HG03439 (cell line): ENCODE measurements at regions not wholly inside any gene's neighbourhood (a gene's known extent, or its start where the extent isn't known, plus 50 kb on each side); places are given as distances from the start of the nearest gene placed in this dataset.

ENCODE experiments used
- ATAC-seq: cut with Tn5 transposase; IDR thresholded peaks from one replicate; pipeline ENCODE4 v1.9.1; 2021; ENCODE audit warnings: mild to moderate bottlenecking, moderate library complexity; ENCODE audit not compliant: unreplicated experiment

DNA sequence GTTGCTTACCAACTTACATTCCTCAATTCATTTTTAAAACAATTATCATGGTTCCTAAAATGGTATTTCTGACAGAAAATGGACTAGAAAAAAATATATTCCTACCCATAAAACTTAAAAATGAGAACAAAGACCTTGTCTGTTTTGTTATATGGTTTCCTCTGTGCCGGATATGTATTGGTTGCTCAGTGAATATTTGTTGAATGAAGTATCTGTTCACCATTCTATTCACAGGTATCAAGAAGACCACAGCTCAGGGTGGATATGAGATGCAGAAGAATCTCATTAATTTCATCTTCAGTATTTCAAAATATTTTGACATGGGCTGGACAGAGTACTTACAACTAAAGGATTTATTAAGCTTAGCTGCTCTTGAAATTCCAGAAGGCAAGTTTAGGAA is 58.1 kb downstream of the TUSC7 start:
- ATAC-seq: no peak

DNA sequence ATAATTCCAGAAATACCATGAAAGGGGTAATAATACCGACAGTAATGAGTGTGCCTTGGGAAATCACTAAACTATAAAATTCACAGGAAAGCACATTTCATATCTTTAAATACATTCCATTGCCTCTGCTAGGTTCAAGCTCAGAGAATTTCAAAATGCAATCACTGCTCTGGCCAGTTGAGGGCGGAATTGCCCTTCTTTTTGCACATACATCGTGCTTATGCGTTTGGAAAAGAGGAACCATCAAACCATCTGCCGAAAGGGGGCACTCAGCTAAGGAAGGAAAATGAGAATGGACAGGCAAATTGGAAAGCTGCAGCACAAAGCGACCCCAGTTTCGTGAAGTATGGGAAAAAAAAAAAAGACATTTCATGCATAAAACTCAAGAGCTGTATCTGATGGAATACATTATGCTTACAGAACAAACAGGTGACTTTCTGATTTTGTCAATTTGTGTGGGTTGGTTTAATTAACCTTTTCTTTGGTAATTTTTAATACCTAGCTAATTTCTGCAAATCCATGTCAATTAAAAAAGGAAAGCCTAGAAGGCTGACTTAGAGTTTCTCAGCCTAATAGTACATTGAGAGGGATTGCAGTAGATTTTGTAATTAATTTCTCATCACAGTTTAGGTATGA is 61.4 kb downstream of the TUSC7 start:
- ATAC-seq: peak; percentile 95

DNA sequence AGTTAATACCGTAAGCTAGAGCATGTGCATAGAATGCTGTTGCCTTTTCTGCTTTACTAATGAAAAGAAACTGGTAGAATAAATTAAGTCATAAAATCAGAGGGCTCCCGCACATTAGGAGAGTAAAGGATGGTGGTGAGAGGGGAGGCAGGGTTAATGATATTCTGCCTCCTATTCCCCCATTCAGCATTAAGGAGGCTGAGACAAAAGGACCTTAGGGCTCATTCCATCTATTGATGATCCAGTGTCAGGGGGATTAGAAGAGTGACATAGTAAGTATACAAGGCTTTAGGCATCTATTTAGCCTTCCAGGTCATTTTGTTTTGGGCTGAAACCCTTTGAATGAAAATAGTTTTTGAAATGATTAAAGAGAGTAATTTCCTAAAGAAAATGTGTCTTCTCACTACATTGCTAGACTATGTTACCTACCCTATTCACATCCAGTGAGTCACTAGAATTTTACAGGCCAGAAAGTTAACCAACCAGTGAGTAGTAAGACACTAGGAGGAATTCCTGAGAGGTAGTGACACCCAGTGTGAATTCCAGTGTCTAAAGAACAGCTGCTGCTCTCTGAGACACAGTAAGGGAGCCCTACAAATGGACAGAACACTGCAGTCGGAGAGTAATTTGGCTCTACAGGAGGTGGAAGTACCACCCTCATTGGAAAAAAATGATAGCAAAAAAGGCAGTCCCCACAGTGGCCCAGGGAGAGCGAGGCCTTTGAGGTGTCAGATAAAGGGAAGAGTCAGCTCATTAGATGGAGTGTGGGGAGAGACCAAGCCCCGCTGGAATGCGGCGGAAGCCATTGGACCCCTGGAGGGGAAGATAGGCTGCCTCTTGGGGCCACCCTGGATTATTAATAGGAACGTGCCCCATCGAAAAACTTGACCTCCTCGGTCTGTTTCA is 67.6 kb downstream of the TUSC7 start:
- no peak for ATAC-seq

DNA sequence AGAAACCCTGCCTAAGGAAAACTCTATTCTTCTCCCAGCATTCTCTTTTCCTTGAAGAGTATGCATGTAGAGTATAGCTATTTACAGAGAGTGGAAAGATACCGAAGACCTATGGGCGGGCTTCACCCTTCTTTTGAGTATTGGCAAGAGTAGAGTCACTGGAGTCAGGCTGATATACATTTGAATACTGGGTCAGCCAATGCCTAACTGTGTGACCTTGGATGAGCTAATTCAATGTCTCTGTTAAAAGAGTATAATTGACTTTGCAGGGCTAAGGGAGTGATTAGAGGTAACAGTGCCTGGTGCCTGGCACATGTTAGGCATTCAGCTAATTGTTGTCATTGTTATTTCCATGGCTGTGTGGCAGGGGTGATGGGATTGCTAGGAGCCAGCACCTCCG is 75.6 kb downstream of the TUSC7 start:
- ATAC-seq: no peak

DNA sequence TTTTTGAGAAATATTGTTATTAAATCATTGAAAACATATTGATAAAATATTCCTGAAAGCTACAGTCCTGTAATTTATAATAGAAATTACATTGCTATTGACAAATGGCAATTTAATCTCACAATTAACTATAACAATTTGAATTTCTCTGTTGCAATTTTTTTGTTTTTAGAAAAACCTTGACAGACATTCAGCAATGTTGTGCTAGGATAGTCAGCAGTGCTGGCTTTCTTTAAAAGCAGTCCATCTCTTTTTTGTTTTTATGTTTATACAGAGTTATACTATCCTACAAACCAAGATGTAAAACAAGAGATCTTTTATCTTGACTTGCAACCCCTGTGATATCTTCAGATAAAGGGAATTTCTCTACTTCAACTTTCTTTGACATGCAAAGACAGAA is 93.1 kb downstream of the TUSC7 start:
- ATAC-seq: no peak

DNA sequence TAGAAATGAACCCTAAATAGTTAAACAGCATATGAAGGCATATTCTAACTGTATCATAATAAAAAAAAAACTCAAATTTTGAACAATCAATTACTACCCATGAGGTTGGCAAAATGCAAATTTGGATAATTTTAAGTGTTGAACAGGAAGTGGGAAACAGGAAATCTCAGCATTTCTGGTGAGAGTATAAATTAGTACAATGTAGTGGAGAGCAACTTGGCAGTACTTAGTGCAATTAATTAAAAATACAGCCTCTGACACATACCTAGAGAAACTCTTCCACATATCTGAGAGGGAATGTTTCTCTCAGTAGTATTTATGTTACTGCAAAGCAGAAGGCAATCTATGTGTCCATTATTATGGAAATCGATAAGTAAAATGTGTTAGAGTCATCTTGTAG is 96.8 kb downstream of the TUSC7 start:
- ATAC-seq: no peak

DNA sequence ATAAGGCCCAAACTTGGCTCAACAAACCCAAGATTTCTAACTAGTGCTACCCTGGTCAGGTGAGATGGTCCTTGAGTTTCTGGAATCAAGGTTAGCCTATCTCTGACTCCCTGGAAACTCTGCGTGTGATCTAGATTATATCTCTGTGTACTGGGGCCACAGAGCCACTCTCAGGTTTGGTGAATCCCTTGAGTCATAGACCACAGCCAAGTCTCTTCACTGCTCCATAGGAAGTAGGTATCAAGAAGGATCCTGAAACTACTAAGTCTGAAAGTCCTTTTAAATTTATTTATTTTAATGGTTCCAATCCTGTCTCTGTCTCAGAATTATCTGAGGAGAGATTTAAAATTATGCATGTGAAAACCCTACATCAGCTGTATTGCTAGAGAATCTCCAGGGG is 99.1 kb downstream of the TUSC7 start:
- ATAC-seq: no peak

DNA sequence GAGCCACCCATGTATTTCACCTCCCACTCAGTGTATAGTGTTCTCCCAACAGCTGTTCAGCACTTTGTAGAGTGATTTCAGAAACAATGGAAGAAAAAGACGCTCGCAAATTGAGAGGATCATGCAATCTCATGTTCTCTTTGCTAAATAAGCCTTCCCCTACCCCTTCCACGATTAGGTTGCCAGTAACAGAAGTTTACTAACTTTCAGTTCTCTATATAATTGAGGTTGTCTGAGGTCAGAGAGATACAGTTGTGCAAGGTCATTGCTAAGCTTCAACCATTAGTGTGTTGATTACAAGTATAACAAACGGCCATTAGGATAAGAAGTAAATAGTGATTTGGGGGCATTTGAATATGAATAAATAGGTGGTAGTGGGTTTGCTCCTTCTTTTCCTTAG is 99.6 kb downstream of the TUSC7 start:
- ATAC-seq: no peak

DNA sequence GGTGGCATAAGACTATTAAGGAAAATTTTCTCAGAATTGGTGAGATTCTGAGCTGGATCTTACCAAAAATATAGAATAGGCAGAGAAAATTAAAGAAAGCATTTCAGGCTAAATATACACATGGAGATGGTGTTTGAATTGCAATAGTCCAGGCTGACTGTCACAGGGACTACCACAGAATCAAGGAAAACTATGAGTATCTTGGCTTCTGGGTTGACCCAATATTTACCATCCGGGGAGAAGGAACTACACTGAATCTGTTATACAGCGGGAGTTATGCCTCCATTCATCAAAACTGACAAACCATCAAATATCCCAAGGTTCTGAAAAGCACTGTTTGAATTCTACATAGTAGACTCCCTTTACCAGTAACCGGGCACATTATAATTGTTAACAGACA is 102.2 kb downstream of the TUSC7 start:
- no peak for ATAC-seq

DNA sequence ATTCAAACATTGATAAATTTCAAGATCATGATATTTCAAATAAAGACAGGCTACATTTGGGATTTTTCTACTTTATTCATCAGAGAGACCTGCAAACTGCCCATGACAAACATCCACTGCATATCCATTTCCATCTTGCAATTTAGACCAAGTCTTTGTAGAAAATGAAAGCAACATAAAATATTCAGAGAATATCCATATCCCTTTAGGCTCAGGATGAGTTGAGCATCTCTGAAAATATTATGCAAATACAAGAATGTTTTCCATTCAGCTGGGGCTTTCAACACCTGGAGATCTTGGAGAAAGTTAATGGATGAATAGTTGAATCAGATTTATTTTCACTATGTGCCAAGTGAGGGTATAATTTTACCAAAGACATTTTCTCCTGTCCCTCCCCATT is 103.4 kb downstream of the TUSC7 start:
- ATAC-seq: no peak

DNA sequence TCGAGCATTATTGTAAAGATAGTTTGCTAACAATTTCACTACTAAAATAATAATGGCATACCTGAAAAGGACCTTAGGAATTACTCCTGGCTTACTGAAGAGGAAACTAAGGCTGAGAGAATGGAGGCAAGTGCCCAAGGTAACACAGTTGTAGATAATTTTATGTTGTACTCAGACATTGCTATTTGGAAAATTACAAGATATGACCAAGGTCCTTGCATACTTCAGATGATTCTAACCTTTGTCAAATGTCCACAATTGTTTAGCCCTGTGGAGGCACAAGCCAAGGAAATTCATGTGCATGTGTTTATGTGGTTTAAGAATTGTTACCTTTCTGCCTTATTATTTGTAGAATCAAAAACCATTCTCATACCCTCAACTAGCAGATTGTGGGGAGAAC is 105.7 kb downstream of the TUSC7 start:
- ATAC-seq: no peak

DNA sequence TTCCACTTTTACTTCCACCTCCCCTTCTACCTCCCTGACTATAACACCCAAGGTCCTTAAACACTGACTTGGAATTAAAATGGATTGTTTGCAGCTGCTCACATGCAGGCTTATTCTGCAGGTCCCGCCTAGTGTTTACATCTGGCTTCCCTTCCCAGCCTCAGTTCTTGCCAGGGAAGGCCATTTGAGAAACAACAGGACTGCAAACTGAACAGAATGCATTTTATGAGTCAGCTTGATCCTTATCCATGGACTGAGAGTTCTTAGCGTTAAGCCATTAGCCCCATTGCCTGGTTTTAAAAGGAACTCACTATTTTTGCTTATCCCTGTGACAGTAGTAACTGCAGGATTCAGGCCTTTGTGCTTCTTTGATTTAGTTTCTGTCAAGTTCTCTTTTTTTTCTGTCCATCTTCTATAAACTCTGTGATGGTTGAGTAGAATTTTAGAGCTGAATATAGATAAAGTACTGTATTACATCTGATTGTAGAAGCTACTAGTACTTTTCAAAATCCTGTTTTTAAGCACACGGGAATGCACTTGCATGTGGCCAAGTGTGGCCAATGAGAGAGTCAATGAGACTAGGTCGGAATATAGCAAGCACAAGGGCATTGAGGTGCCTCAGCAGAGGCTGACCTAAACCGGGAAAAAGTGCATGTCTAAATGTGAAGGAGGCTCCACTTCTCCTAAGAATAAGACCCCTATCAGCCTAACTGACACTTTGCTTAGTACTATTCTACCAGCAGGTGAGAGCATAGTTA is 106.4 kb downstream of the TUSC7 start:
- no peak for ATAC-seq

DNA sequence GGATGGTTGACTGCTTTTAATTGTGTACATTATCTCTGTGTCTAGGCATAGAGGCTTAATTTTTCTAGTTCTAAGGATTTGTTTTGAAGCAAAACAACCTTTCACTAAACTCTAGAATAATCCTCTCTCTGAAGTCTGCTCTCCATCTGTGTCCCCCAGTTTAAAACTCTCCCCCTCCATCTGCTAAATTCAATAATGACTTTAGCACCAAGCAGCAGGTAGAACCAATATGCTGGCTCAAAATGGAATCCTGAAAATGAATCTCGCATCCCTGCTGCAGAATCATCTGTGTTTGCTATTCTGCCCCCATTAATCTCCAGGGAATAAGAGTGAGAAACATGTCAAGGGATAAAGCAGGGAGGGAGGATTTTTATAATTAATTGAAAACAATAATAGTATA is 111.8 kb downstream of the TUSC7 start:
- ATAC-seq: no peak

DNA sequence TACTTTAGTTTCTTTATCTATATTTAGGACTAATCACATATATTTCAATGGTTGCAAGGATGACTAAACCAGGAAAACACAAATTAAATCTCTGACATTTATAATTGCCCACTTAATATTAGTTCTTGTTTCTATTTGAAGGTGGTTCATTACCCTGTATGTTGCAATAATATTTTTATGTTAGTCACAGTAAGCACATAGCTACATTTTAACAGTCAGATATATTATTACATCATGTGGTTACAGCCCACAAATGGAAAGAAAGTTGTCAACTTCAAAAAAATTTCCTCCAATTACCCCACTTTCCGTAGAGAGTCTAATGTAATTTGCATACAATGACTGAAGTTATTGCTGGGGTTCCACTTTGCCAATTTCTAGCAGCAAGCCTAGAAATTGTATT is 114.6 kb downstream of the TUSC7 start:
- ATAC-seq: no peak

DNA sequence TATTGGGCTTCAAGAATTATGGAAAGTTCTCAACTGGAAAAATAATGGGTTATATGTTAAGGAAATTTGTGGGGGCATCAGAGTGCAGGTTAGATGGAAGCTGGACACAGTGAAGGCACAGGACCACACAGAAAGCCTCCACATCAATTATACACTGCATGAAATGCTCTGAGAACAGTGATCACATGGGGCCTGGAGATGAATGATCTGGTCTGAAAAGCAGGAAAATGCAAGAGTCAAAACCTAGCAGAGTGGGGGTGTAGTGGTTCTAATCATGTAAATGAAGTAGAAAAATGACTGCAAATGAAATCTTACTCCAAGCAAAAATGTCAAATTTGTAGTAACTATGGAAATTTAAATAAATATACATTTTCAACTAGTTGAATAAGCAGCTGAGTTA is 123.6 kb downstream of the TUSC7 start:
- no peak for ATAC-seq

DNA sequence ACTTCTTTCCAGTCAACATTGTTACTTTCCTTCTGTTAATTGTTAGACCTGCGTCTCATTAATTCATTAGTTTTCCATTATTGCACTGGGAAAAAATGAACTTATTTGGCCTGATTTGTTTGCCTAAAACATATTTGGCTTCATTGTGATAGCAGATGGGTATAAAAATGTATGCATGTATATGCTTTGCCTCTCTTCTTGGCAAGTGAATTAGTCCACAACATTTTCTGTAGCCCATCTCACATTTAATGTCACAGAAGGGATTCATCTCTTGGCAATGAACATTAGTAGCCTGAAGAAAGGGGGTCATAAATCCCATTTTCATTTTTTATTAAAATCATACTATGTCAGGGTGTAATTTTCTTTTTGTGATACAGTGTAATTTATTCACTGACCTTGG is 125.2 kb downstream of the TUSC7 start:
- no peak for ATAC-seq

DNA sequence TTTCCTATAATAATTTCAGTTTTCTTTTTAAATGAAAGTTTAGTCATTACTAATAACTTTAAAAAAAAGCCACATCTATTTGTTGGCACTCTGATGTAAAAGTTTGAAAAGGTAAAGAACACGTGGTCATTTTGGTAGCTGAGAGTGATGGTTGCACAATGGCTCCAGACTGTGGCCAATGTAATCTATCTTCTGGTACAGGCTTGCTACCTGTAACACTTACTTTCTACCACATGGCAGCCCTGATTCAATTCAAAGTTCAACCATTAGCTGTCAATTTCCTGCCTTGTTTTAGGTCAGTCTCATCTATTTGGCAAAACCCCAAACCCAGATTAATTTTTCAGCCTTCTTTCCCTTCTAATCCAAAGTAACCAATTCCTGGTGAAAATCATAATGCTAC is 126.1 kb downstream of the TUSC7 start:
- ATAC-seq: no peak

DNA sequence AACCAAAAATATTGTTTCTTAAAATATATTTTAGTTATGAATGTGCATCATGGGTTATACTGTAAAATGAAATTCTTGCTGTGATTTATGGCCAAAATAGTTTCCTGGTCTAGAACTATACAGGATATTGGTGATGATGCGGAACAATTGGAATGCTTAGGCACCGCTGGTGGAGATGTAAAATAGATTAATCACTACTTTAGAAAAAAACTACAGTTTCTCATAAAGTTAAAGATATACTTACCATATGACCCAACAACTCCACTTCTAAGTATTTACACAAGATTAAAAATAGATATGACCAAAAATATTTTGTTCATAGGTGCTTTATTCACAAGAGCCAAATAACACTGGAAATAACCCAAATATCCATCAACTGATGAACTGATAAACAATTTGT is 126.7 kb downstream of the TUSC7 start:
- ATAC-seq: no peak

DNA sequence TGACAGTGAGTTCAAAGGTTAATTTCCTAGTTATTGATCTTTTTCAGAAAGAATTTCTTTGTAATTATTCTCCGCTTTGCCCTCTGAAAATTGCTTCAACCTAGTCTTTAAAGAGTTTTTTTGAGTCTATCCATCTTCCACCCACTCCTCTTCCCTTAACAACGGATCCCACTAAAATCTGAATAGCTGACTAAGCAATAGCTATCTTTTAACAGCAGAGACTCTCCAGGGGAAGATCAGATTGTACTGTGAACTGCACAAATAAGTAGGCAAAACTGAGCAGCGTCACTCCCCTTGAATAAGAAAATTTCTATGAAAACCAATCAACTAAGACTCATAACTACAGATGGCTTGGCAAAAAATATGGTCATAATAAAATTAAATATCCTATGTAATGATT is 127.9 kb downstream of the TUSC7 start:
- ATAC-seq: no peak

DNA sequence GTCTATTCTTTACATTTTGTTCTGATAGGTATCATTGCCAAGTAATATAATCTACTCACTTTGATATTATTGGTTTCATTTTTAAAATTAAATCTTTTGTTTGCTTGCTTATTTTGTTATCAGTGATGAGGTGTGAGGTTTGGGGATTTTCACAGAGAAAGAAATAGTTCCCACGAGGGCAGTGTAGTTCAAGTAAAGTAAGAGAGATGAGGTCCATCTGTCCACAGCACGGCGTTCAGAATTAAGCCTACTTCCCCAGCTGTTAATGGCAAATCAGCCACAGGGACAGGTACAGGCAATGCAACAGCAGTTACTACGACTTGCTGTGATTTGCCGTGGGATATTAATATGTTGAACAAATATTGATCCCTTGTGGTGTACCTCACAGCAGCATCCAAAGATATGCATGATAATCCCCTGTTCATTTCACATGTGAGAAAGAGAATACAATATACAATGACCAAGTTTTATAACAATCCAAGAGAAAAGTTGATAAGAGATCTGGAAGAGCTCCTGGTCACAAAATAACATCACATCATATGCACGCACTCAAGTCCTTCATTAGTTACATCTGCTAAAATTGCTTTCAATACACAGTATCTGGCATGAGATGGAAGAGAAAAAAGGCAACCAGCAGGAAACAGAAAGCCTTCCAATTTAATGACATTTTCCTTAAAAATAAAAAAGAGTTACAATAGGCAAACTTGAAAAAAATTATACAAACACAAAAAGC is 131.6 kb downstream of the TUSC7 start:
- ATAC-seq: no peak

DNA sequence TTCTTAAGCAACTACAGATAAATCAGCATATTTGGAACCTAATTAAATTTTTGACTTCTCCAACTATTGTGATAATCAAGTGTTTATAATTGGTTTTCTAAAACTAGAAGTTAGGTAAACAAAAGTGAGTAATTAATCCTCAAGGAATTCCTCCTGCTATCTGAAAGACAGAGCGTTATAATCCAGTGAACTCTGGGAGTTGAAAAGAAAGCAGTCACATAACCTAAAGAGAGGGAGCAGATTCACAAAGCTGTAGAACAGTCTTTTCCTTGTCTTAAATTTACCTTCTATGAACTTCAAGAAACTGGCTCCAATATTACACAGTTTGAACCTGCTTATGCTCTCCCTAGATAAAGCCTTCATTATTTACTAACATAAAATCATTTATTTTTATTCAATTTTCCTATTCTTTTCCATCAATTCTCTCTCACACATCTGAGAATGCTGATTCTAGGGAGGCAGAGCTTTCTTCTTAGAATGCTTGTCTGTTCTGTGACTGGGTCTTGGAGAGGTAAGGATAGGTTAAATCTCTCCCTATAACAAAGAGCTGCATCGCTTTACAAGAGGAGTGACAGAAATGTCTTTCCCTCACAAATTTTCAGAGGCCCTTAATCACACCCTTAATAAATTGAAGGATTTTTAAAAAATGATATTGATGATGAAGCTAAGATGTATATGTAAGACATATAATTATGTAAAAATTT is 132.8 kb downstream of the TUSC7 start:
- no peak for ATAC-seq
